BE2C (cell line): ENCODE measurements at regions not wholly inside any gene's neighbourhood (a gene's known extent, or its start where the extent isn't known, plus 50 kb on each side); places are given as distances from the start of the nearest gene placed in this dataset.

Experiments used
- DNase-seq: peaks from one replicate; pipeline ENCODE4 v3.0.0-alpha.2; 2020
- H3K27me3 ChIP-seq: fragments of 250-450 bp; sonication (Bioruptor Pico); 2 replicates; pipeline ENCODE4 v1.5.1; 2020; ENCODE audit warnings: mild to moderate bottlenecking
- H3K36me3 ChIP-seq: fragments of 250-450 bp; sonication (Bioruptor Pico); 2 replicates; pipeline ENCODE4 v1.5.1; 2020; ENCODE audit warnings: mild to moderate bottlenecking
- H3K4me1 ChIP-seq: fragments of 250-450 bp; sonication (Bioruptor Pico); 2 replicates; pipeline ENCODE4 v1.5.1; 2020
- H3K4me3 ChIP-seq: 2 replicates; pipeline ENCODE4 v1.5.1; 2011; ENCODE audit warnings: low read depth, low read length
- H3K9me3 ChIP-seq: fragments of 250-450 bp; sonication (Bioruptor Pico); 2 replicates; pipeline ENCODE4 v1.5.1; 2020
- CTCF ChIP-seq: IDR thresholded peaks from 2 replicates; pipeline ENCODE4 v1.5.1; 2012; ENCODE audit warnings: mild to moderate bottlenecking, low read depth, low read length

GRCh38 chr7:25949736-25950487 lies 202.1 kb upstream of the NFE2L3 start:
- H3K4me3 ChIP-seq: no peak overlapping the region
- no peaks in the 10 kb centered on the region for H3K4me1 ChIP-seq
- H3K9me3 ChIP-seq: no peaks in the 10 kb centered on the region
- H3K36me3 ChIP-seq: no peaks in the 10 kb centered on the region
- TF ChIP-seq CTCF: no peak
- H3K27me3 ChIP-seq: peaks cover 76% of the 10 kb centered on the region
- peak; percentile 19 for DNase-seq

DNA sequence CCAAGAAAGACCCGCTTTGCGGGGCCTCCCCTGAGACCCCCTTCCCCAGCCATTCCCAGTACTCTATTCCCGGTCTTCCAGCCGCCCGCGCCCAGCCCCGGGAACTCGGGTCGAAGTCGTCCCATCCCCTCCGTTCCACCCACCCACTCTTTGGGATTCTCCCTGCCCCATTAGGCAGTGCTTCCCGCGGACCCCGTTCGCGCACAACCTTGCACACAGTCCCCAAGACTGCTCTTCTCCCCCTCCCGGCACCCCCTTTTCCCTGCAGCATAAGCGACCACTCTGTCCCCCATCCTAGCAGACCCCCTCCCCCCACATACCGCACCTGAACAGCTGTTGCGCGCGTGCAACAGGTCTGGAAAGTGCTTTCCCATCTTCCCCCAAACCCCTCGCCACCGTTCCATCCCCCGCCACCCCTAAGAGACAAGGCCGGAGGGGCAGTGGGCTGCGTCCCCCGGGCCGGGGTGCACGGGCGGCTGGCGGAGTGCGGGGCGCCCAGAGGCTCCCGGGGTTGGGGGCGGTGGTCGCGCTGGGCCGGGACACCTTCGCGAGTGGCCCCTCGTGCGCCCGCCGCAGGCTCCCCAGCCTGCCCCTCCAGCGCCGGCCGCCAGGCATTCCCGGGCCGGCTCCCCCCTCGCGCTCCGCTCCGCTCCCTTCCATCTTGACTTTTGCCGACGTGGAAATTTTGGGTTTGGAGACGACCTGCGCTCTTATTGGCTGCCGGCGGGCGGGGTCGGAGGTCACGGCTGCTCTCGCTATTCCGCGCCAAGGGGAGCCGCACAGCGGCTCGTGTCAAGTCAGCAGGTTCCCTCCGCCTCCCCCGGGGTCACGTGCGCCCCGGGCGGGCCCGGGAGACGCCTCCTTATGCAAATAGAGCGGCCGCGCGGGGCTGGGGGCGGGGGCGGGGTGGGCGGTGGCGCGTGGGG lies 201.2 kb upstream of the NFE2L3 start:
- peak; percentile 83 for DNase-seq
- Histone ChIP-seq H3K4me1 (no peaks in the 10 kb centered on the region), H3K4me3 (peak overlapping the region; percentile 47), H3K27me3 (peaks cover 78% of the 10 kb centered on the region), H3K36me3 (no peaks in the 10 kb centered on the region), H3K9me3 (no peaks in the 10 kb centered on the region)
- TF ChIP-seq CTCF: no peak

DNA sequence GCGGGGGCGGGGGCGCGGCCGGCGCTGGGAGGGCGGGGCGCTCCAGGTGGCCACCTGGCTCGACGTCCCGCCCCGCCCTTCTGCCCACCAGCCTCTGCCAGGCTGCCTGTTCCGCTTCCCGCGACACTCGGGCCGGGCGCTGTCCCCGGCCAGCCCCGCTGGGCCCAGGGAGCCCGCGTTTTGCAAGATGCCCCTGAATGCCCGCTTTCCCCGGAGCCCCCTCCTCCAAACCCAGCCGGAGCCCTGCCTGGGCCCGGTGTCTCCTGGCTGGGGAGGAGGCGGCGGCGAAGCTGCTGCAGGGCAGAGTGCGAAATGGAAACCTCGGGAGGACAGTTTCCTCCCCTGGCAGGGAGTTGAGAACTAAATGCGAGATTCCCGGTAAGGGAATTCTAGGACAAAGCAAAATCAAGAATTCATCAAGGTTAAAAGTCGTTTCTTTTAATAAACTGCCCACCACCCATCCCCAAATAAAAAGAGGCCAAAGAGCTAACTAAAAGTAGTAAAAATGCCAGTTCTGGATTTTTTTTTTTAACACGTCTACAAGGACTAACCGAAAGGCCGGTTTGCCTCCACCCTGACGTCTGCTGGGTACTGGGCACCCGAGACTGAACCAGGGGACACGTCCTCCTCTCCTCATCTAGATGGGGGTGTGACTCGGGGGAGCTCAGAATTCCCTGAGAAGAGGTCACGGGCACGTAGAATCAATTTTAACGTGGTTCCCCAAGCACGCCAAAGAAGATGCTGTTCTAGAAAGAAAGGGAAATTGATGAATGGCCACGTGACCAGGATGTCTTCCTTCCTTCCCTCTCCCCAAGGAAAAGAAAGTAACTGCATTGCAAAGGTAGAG lies 200.4 kb upstream of the NFE2L3 start:
- H3K27me3 ChIP-seq: peaks cover 82% of the 10 kb centered on the region
- peak overlapping the region; percentile 34 for H3K4me3 ChIP-seq
- H3K36me3 ChIP-seq: no peaks in the 10 kb centered on the region
- no peak for TF ChIP-seq CTCF
- no peak for DNase-seq
- H3K9me3 ChIP-seq: no peaks in the 10 kb centered on the region
- H3K4me1 ChIP-seq: no peaks in the 10 kb centered on the region

DNA sequence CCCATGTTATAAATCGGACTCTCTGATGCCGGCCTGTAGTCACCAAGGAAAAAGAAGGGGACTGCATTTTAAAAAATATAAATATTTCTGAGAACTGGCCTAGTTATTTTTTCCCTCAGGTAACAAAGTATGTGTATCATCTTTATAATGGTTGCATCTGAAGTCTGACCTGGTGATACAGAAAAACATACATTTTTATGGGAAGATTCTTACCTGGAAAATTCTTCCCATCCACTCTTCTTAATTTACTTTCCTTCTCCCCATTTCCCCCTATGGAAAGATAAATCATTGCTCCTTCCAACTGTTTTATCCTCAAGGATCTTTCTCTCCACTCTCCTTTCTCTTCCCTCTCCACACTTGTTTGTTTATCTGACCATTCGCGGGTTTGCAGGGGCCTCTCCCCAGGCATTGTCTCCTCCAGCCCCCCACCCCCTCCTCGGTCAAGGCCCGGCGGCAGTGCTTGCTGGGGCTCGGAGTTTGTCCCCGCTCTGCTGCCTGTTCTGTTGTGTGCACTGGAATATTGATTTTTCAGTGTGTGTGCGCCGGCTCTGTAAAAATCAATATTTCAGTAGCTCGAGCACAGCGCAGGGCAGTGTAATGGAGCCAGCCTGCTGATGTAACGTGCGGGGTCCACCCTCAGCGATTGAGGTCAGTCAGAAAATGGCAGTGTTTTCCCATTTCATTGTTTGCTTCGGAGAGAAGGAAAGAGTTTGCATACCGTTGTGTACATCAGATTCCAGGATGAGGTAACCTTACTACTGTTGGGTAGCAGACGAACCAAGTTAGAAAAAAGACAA lies 199.5 kb upstream of the NFE2L3 start:
- H3K4me3 ChIP-seq: no peak overlapping the region
- TF ChIP-seq CTCF: no peak
- DNase-seq: no peak

GRCh38 chr7:25953859-25954258 lies 198.1 kb upstream of the NFE2L3 start:
- Histone ChIP-seq H3K36me3 (no peaks in the 10 kb centered on the region), H3K9me3 (no peaks in the 10 kb centered on the region), H3K27me3 (peaks cover 68% of the 10 kb centered on the region), H3K4me3 (no peak overlapping the region), H3K4me1 (no peaks in the 10 kb centered on the region)
- no peak for TF ChIP-seq CTCF
- DNase-seq: no peak

More for the DNA sequence above, 199.5 kb upstream of the NFE2L3 start:
- no peaks in the 10 kb centered on the region for H3K36me3 ChIP-seq
- H3K9me3 ChIP-seq: no peaks in the 10 kb centered on the region
- H3K27me3 ChIP-seq: peaks cover 80% of the 10 kb centered on the region
- H3K4me1 ChIP-seq: no peaks in the 10 kb centered on the region
